ENCODE measurements at regions not wholly inside any gene's neighbourhood (a gene's known extent, or its start where the extent isn't known, plus 50 kb on each side); places are given as distances from the start of the nearest gene placed in this dataset.

- Mint-ChIP-seq H3K4me3 (ENCODE audit: unreplicated experiment) (no peak overlapping the region), H3K27ac (ENCODE audit: unreplicated experiment) (no peak overlapping the region), H3K36me3 (ENCODE audit: unreplicated experiment) (no peaks in the 10 kb centered on the region), H3K9me3 (ENCODE audit: unreplicated experiment) (no peaks in the 10 kb centered on the region), H3K4me1 (ENCODE audit: unreplicated experiment) (peaks cover 9% of the 10 kb centered on the region), H3K27me3 (ENCODE audit: unreplicated experiment) (peaks cover 22% of the 10 kb centered on the region)
- TF ChIP-seq, protein P1, sequence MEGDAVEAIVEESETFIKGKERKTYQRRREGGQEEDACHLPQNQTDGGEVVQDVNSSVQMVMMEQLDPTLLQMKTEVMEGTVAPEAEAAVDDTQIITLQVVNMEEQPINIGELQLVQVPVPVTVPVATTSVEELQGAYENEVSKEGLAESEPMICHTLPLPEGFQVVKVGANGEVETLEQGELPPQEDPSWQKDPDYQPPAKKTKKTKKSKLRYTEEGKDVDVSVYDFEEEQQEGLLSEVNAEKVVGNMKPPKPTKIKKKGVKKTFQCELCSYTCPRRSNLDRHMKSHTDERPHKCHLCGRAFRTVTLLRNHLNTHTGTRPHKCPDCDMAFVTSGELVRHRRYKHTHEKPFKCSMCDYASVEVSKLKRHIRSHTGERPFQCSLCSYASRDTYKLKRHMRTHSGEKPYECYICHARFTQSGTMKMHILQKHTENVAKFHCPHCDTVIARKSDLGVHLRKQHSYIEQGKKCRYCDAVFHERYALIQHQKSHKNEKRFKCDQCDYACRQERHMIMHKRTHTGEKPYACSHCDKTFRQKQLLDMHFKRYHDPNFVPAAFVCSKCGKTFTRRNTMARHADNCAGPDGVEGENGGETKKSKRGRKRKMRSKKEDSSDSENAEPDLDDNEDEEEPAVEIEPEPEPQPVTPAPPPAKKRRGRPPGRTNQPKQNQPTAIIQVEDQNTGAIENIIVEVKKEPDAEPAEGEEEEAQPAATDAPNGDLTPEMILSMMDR (IDR thresholded peaks at IDR 0.05), result no peak
- DNase-seq (ENCODE audit: extremely low spot score, unreplicated experiment), result no peak
Measured at GRCh38 chr13:31890946-31891345, 140.6 kb upstream of the FRY start.

DNA sequence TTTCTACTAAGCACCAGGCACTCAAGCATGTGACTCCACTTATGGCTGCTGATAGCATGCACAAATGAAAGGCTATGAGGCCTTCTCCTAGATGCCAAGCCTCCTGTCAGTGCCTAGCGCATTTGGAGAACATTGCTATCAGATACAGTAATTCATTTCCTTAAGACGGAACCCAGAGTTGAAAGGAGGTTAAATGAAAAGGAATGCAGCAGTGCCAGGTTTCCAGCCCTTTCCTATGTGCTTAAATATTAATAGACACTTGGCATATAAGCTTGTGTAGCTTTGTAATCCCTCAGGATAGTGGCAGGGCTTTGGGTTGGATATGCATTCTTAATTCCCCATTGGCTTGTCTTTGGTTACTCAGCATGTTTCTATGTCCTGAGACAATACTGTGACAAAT lies 140.1 kb upstream of the FRY start:
- Mint-ChIP-seq H3K9me3 (ENCODE audit: unreplicated experiment) (no peaks in the 10 kb centered on the region), H3K27ac (ENCODE audit: unreplicated experiment) (no peak overlapping the region)
- TF ChIP-seq, protein P1 (IDR thresholded peaks at IDR 0.05), result no peak

DNA sequence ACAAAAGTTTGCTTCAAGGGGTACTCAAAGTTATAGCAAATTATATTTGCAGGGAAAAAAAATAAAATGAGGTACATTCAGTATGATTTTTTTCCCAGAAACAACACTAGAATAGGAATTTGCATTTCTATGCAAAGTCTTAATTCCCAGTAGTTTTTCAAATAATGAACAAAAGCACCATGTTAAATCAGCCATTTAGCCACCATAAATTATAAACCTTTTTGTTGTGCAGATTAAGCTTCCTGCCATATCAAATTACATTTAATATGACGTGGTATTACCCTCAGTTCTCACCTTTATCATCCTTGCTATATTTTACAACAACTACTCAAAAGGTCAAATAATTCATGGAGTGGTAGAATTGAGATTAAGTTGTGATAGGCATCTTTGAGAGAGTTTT lies 136.6 kb upstream of the FRY start:
- H3K36me3 Mint-ChIP-seq (ENCODE audit: unreplicated experiment), result no peaks in the 10 kb centered on the region
- DNase-seq (ENCODE audit: extremely low spot score, unreplicated experiment), result no peak
- TF ChIP-seq, protein P1 (IDR thresholded peaks at IDR 0.05), result no peak
- no peaks in the 10 kb centered on the region for H3K27me3 Mint-ChIP-seq (ENCODE audit: unreplicated experiment)
- H3K4me1 Mint-ChIP-seq (ENCODE audit: unreplicated experiment), result peaks cover 33% of the 10 kb centered on the region
- no peak overlapping the region for H3K27ac Mint-ChIP-seq (ENCODE audit: unreplicated experiment)
- H3K4me3 Mint-ChIP-seq (ENCODE audit: unreplicated experiment), result no peak overlapping the region
- no peaks in the 10 kb centered on the region for H3K9me3 Mint-ChIP-seq (ENCODE audit: unreplicated experiment)

More for the DNA sequence above, 140.1 kb upstream of the FRY start:
- no peak for DNase-seq (ENCODE audit: extremely low spot score, unreplicated experiment)
- Mint-ChIP-seq H3K27me3 (ENCODE audit: unreplicated experiment) (peaks cover 18% of the 10 kb centered on the region), H3K4me1 (ENCODE audit: unreplicated experiment) (peaks cover 13% of the 10 kb centered on the region), H3K4me3 (ENCODE audit: unreplicated experiment) (no peak overlapping the region), H3K36me3 (ENCODE audit: unreplicated experiment) (no peaks in the 10 kb centered on the region)

- H3K27ac Mint-ChIP-seq (ENCODE audit: unreplicated experiment), result peak overlapping the region; percentile 69
- no peak overlapping the region for H3K4me3 Mint-ChIP-seq (ENCODE audit: unreplicated experiment)
- H3K36me3 Mint-ChIP-seq (ENCODE audit: unreplicated experiment), result no peaks in the 10 kb centered on the region
- TF ChIP-seq, protein P1 (IDR thresholded peaks at IDR 0.05), result no peak
- H3K4me1 Mint-ChIP-seq (ENCODE audit: unreplicated experiment), result peaks cover 33% of the 10 kb centered on the region
- no peak for DNase-seq (ENCODE audit: extremely low spot score, unreplicated experiment)
- peaks cover 3% of the 10 kb centered on the region for H3K9me3 Mint-ChIP-seq (ENCODE audit: unreplicated experiment)
- peaks cover 5% of the 10 kb centered on the region for H3K27me3 Mint-ChIP-seq (ENCODE audit: unreplicated experiment)
Measured at GRCh38 chr13:31895691-31896090, 135.9 kb upstream of the FRY start.

DNA sequence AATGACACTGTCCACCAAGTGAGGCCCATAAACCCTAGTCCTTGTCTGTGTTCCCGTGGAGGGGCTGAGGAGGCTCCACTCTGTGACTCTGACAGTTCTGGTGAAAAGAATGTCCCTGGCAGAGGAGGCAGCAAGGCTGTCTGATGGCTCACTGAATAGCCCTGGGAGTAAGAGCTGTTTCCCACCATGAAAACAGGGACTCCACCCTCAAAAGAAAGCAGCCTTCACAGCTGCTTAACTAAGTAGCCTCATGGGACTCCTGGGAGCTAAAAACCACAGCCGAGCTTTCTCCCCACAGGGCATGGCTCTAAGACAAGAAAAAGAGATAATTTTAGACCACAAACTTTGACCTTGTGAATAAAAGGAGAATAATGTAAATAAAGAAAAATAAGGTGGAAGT lies 135.1 kb upstream of the FRY start:
- TF ChIP-seq, protein P1 (IDR thresholded peaks at IDR 0.05), result no peak
- H3K9me3 Mint-ChIP-seq (ENCODE audit: unreplicated experiment), result peaks cover 7% of the 10 kb centered on the region
- H3K27me3 Mint-ChIP-seq (ENCODE audit: unreplicated experiment), result peaks cover 10% of the 10 kb centered on the region
- no peak for DNase-seq (ENCODE audit: extremely low spot score, unreplicated experiment)
- H3K36me3 Mint-ChIP-seq (ENCODE audit: unreplicated experiment), result no peaks in the 10 kb centered on the region
- no peak overlapping the region for H3K4me3 Mint-ChIP-seq (ENCODE audit: unreplicated experiment)
- H3K4me1 Mint-ChIP-seq (ENCODE audit: unreplicated experiment), result peaks cover 33% of the 10 kb centered on the region
- H3K27ac Mint-ChIP-seq (ENCODE audit: unreplicated experiment), result peak overlapping the region; percentile 69

Measured in osteocyte (in vitro differentiated cells).